GOT3 (cell line): ENCODE measurements at regions not wholly inside any gene's neighbourhood (a gene's known extent, or its start where the extent isn't known, plus 50 kb on each side); places are given as distances from the start of the nearest gene placed in this dataset.

ENCODE experiments used
- DNase-seq: peaks from one replicate; lab custom pipeline; 2025; ENCODE audit warnings: mixed read lengths; lab: John Stamatoyannopoulos, UW

DNA sequence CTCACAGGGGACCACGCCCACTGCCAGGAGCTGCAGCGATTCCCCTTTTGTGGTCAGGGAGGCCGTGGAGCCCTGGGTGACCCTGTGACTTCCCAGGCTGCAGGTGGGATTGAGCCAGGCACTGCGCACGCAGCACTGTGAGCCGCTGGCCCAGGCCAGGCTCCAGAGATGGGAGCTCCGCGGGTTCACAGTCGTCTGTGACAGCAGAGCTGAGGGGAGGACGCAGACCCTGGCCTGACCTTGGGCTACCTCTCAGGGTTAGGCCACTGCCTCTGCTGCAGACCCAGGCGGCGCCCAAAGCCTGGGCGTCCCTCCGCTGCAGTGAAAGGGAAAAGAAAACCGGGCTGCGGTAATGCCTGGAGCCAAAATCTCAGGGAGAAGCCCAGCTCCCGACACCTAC, 107.5 kb upstream of the GPR26 start:
- DNase-seq, result no peak

DNA sequence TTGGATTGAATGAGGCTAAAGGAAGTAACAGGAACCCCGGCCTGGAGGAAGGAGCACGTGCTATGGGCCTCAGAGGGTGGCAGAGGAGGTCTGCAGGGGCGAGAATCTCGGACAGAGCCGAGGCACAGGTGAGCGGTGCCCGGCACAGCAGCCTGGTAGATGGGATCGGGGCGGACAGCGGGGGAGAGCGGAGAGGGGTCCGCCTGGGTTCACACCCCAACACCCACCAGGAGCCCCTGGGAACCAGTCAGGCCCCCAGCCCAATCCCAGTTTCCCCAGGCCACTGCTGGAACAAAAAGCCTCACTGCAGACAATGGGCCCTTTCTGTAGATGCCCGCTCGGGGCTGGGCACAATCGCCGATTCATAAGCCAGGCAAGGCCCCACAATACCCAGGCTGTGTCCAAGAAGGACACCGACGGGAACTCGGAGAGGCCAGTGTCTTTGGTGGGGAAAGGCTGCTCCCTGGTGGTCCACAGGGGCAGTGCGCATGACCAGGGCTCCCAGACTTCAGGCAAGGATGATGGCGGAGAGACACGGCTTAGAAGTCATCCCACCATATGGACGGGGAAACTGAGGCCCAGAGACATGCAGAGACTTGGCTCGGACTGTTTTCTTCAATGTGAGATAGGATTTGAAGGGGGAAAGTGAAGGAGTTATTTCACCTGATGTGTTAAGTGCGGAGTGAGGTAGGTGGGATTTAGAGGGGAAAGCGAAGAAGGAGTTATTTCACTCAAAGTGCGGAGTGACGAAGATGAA, 106.9 kb upstream of the GPR26 start:
- DNase-seq, result no peak

DNA sequence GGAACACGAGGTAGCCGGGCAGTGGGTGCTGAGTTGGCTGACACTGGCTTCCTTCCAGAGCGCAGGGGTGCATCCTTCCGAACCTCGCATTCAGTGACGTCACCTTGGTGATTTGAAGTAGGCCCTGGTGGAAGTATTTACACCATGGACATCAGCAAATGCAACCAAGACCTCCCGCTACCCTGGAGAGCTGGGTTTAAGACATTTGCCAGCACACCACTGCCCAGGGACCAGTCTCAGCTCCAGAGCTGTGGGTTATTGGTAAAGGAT, 106.4 kb upstream of the GPR26 start:
- DNase-seq, result no peak

DNA sequence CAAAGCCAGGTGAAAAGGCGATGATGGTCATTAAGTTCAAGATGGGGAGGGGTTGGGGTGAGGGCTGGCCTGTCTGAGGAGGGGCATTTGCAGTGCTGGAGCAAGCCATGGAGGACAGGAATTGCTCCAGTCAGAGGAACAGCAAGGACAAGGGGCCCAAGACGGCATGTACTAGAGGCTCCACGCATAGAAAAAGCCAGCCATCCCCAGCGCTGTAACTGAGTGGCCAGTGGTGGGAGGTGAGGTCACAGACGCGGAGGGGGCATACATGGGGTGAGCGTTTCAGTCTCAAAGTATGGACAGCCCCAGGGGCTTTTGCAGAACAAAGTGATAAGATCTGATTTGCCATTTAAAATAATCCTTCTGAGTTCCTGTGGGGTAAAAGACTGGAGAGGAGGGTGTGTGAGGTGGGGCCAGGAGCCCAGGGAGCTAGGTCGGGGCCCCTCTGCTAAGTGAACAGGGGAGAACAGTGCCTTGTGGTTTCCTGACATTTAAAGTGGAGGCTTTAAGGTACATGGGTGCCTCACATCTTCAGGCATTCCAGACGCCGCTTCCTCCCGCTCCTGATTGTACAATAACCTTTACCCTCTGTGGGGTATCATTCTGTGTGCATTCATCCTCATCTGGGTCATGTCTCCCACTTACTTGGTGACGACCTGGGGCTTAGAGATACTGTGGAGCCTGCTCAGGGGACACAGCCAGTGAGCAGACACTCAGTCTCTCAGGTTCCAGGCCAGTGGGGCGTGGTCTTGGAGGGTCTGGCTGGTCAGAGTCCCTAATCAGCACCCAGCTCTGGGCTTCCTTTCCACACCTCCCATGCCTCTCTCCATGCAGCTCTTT, 105.6 kb upstream of the GPR26 start:
- no peak for DNase-seq

DNA sequence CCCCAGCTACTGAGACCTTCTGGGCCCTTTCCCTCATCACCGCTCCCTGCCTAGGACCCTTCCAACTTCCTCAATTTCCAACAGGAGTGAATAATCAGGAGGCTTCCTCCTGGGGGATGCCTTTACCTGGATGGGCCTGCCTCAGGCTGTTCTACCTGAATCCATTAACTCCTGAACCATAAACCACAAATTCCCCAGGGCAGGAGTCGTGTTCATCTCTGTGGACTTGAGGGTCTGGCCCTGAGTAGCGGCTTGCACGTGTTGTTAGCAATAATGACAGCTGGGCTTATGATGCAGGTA, 105.1 kb upstream of the GPR26 start:
- no peak for DNase-seq

DNA sequence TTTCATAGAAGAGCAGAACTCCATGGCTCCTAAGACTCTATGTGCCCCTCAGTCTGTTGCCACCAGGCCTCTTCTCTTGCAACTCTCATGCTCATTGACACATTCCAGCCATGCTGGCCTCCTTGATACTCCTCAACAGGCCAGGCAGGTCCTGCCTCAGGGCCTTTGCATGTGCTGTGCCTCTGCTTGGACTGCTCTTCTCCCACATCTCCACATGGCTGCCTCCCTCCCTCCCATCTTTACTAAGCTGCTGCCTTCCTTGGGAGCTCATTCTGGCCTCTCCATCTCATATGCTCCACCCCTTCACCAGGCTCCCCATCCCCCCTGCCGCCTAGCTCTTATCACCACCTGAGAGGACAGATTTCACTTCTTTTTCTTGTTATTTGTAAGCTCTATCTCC, 103.8 kb upstream of the GPR26 start:
- no peak for DNase-seq

DNA sequence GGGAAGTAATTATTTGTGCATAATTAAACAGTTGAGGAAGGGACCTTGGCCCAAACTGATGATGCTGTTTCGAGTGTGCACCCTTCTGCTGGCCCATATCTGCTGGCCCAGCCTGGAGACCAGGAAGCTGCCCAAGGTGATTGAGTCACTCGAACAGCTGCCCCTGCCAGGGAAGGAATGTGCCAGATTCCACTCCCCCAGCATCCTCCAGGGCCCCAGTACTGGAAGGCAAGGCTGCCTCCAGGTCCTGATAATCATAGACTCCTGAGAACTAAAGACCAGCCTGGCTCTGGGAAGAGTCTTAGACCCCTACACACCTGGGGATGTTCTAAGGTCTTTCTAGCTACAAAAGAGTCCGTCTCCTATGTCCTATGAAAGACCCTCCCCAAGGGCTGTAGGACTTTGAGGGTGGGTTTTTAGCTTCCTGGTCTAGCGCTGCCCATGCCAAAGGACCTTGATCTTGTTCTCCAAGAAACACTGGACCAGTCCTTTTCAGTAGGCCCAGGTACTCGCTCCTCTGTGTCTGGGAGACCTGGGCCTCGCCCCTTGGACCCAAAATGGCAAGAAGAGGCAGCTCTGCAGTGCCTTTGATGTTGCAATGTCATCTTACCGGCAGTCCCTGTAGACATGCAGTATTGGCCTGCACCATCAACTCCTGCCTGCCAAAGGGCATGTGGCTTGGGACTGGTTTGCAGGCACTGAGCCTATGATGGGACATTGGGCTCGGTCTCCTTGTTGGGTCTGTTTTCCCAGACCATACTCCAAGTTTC, 103.2 kb upstream of the GPR26 start:
- no peak for DNase-seq

DNA sequence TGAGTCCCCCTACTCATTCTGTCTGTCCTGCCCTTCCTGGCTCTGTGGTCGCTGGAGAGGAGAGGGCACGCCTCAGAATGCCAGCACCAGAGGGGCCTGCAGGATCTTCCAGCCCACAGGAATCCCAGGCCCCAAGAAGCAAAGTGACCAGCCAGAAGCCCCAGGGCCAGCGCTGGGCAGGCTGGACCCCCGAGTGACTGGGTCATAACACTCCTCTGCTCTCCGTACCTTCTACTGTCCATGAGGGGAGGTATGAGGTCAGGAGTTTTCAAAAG, 102.6 kb upstream of the GPR26 start:
- DNase-seq, result no peak

DNA sequence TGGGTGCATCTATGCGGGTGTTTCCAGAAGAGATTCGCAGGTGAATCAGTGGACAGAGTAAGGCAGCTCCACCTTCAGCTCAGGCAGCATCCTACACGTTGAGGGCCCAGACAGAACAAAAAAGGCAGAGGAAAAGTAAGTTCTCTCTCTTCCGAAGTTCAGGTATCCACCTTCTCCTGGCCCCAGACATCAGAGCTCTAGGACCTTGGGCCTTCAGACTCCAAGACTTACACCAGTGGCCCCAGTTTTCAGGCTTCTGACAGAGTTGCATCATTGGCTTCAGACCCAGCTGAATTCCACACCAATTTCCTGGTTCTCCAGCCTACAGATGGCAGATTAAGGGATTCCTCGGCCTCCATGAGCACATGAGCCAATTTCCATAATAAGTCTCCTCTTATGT, 102.2 kb upstream of the GPR26 start:
- no peak for DNase-seq

DNA sequence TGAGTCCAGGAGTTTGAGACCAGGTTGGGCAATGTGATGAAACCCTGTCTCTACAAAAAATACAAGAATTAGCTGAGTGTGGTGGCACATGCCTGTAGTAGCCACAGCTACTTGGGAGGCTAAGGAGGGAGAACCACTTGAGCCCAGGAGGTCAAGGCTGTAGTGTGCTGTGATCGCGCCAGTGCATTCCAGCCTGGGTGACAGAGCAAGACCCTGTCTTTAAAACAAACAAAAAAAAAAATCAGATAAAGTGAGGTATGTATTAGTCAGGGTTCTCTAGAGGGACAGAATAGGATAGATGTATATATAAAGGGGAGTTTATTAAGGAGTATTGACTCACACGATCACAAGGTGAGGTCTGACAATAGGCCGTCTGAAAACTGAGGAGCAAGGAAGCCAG, 101.5 kb upstream of the GPR26 start:
- no peak for DNase-seq

DNA sequence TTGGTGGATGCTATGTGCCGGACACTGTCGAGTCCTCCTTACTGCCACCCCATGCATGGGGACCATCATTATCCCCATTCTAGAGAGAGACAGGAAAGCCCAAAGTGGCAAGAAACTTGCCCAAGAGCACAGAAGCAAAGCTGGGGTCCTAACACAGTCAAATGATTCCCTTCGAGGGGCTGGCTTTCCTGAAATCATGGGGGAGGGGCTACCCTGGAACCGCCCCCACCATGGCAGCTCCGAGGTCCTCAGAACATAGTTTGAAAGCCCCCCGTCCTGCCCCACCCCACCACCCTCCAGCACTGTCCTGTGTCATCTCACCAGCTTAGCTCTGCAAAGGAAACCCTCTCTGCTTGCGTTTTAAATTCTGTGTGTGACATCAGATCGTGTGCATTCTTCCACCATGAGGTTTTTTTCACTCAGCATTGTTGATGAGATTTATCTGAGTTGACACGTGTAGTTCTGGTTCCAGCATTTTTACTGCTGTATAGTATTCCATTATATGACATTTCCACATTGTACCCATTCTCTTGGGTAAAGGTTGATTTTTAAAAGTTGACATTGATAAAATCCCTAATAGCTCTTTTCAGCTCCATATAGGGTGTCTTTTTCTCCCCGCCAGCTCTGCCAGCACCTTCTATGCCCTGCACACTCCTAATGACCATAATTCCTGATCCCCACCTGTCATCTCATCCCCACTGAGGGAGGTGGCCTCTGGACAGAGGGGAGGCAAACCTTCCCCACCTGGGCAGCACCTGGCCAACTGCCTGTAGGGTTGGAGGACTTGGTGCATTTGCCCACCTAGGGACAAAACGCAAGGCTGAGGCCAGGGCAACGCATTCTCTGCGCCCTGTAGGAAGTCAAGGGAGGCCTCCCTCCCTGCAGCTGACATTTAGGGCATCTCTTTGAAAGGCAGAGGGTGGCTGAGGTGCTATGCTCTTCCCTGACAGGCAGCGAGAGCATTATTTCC, 100.2 kb upstream of the GPR26 start:
- DNase-seq, result no peak

DNA sequence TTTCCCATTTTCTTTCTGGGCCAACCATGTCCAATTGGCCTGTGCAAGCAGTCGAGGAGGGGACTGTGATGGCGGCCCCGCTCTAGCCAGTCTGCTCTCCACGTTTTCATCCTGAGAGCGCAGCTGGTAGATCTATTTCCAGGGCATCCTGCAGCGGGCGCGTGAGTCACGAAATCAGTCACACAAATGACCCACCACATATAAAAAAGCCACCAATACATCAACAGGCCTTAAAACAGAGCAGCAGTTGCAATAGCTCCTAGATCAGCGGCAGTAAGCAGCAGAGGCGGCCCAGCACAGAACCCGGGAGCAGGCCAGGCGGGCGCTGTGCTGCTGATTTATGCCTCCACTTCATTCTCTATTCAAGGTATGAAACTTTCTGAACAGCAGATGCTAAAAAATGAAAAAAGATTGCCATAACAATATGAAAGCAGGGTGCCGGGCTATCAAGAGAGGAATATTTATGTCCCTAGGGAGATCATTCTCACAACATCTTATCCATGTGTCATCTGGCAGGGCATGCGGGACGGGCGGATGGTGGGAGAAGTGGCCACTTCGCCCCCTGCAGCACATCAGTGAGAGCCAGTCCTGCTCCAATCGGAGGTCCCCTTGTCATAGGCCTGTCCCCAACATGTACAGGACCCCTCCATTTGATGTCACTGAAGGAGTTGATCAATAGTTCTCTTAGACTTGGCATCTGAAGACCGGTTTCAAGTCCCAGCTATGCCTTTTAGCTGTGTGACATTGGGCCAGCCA, 98.0 kb upstream of the GPR26 start:
- no peak for DNase-seq

DNA sequence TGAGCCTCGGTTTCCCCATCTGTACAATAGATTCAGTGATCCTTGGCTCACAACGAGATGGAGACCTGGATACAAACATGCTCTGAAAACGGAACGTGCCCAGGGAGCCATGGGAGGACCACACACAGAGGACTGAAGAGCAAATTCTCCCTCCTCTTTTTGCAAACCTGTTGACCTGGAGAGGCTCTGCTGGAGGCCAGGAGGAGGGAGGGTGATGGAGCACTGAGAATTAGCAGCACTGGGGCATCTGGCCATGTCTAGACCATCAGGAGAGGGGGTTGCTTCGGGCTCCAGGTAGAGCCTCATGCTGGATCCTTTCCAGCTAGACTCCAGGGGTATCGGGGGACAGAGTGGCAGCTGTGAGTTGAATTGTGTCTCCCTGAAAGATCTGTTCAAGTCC, 97.4 kb upstream of the GPR26 start:
- DNase-seq, result no peak

DNA sequence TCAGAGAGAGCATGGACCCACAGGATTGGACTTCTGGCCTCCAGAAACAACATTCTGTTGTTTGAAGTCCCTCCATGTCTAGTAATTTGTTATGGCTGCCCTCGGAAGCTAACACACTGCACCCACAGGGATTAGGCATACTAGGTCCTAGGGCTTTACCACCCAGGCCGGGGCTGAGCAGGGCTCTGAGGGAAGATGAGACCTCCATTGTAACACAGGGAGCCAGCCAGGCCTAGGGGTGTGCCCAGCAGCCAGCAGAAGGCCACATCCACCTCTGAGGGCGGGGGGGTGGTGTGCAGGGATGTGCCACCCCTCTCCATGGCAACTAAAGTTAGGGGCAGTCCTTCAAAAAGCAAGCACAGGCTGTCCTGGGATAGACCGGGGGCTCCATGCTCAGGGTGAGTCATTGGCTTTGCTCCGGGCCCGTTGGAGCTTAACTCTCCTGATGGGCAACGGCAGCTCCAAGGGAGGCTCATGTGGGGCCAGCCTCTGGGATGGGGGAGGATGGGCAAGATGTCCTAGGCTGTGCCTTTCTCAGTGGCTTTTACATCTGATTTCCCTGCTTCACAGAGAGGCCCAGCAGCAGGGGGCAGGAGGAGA, 96.6 kb upstream of the GPR26 start:
- DNase-seq, result no peak

DNA sequence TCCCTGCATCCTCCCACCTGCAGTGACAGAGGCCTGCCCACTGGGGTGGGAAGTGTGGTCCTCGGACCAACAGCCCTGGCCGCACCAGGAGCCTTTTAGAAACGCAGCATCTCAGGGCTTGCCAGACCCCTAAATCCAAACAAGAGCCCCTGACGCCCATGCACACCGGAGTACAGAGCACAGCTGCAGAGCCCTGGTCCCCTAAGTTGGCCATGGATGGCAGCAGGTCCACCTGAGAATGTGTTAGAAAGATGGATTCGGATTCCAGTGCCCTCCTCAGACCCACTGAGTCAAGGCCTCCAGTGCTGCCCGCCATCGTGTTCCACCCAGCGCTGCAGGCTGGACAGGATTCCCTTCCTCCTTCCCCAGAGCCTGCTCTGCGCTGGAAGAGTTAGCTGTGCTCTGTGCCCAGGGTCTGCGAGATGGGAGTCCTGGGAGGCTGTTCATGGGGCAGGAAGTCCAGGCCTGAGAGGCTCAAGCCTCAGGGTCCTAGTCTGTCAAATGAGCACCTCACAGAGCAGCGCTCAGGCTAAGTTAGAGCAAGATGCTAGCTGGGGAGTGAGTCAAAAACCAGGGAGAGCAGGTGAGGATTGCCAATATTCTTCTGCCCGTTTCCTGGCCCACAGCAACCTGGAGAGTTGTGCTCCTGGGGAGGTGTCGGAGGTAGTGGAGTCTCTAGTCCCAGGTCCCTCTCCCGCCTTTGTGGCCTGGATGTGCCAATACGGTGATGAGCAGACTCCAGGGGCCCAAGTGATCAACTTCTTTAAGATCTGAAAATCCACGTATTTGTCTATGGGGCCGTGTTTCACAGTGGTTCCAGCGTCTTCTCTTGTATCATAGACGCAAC, 95.9 kb upstream of the GPR26 start:
- no peak for DNase-seq

DNA sequence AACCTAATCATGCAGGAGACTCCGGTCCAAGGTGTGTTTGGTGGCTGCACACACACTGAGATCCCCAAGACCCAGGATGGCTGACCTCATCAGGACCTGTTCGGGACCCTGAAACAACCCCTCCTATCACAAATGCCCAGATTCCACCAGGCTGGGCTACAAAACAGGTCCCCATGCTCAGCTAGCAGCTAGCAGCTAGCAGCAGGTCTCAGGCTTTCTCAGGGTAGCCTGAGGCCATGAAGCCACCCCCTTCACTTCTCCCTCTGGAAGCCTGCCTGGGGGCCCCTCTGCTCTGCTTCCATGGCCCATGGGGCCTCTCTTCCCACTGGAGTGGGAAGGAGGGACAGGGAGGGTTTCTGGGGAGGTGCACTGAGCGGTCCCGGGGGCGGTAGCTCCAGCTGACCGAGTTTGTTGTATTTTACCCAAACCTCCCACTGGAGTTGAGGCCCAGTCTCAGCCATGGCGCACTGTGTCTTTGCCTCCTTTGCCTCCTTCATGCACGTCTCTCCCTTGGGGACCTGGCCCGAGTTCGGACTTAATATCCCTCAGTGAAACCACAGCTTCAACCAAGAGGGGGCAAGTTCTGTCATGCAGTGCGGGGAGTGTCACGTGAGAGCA, 95.1 kb upstream of the GPR26 start:
- DNase-seq, result no peak

DNA sequence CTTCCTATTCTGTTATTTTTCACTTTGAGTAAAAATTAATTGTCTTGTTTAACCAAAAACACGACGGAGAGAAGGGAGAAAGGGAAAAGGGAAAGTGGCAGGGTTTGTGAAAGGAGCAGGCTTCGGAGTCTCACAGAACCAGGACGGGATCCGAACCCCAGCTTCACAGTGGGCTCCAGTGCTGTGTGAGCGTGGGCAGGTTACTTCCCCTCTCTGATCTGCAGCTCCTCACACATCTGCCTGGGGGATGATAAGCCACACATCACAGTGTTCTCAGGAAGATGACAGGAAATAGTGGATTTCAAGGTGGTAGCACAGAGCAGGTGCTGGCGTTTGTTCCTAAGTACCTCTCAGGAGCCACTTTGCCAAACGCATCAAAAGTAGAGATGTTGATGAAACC, 94.2 kb upstream of the GPR26 start:
- DNase-seq, result no peak

DNA sequence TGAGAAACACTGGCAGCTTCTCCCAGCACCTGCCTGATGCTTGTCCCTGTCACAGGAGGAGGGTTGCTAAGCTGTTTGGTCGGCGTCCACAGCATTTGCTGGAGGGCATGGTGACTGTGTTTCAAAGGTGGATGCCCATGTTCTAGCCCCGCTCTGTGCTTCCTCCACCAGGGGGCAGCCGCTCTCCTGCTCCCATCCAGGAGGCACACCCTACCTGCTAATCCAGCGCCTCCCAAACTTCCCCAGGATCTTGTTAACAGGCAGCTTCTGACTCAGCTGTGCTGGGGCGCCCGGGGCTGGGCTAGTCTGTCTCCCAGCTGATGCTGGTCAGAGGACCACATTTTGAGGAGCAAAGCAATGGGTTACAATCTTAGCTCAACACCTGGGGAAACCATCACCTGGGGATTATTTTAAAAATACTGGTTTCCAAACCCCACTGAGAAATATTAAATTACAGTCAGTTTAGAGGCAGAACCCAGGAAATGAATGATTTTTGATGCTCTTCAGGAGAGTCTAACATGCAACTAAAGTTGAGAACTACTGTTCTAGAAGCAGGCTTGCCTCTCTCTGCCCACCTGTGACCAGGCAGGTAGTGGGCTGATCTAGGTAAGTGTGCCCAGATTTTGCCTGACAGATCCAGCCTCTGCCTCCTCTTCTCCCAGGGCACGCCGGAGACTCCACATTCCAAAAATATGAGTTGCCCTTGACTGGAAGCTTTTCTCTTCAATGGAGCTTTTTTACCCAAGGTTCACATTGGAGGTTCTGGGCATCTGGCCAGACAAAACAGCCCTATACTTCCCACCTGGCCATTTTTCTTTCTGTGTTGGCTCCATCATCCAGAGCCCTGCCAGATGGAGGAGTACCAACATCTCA, 92.7 kb upstream of the GPR26 start:
- DNase-seq, result no peak
